Caki2 (cell line): ENCODE measurements at regions not wholly inside any gene's neighbourhood (a gene's known extent, or its start where the extent isn't known, plus 50 kb on each side); places are given as distances from the start of the nearest gene placed in this dataset.
"Not testable (repeated sequence)": the region's sequence is repeated elsewhere in the genome, so short reads cannot be mapped to it uniquely, and the experiment has no call there.

Source experiments
- DNase-seq: peaks from one replicate; pipeline ENCODE4 v3.0.0-alpha.2; 2015; ENCODE audit warnings: low read depth
- in situ Hi-C: cut with HindIII; loops from 2 replicates; pipeline ENCODE4 v1.10.0; 2016; ENCODE audit warnings: low sequenced_read_pairs, low pct_unique_long_range_greater_than_20kb, mixed read lengths

DNA sequence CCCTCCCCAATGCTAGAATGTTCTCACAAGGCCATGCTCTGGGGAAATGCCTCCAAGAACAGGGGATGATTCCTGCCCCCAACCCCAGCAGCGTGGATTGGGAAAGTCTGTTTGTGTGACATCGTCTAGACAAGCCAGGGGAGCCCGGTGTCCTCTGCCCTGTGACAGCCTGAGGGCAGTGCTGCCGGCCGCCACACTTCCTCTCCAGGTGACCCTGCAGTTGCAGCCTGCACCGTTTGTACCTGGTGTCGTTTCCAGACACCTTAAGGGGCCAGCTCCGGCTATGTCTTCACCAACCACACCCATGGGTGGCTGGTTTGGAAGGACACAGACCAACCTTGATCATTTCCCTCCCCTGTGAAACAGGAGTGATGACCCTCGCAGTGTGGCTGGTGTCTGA lies 372.6 kb downstream of the BCL11B start:
- in situ Hi-C loops, result no loop called here

DNA sequence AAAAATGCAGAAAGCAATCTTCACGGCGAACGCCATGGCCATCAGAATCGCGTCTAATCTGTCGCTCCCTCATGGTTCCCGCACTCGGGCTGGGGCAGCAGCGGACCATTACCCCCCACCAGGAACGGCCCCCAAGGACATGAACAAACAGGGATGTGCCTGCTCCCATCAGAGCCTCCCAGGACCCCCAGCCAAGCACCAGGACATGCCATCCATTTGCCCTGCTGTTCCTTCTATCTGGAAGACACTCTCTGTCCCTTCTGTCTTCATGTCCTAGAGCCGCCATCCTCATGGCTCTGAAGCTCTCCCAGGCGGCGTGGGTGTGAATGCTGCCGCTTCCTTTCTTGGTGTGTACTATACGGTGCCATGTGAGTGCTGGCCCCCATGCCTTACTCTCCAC lies 371.8 kb downstream of the BCL11B start:
- in situ Hi-C loops, result no loop called here
- DNase-seq, result no peak

More for the DNA sequence above, 372.6 kb downstream of the BCL11B start:
- DNase-seq, result no peak

- no peak for DNase-seq
- in situ Hi-C loops, result no loop called here
Observed at GRCh38 chr14:98900798-98901197, 371.2 kb downstream of the BCL11B start.

GRCh38 chr14:98901511-98902205 lies 370.3 kb downstream of the BCL11B start:
- in situ Hi-C loops, result no loop called here
- no peak for DNase-seq

GRCh38 chr14:98903371-98903770 lies 368.6 kb downstream of the BCL11B start:
- in situ Hi-C loops, result no loop called here
- DNase-seq, result no peak

- no peak for DNase-seq
- in situ Hi-C loops, result no loop called here
Observed at GRCh38 chr14:98904677-98905076, 367.3 kb downstream of the BCL11B start.

DNA sequence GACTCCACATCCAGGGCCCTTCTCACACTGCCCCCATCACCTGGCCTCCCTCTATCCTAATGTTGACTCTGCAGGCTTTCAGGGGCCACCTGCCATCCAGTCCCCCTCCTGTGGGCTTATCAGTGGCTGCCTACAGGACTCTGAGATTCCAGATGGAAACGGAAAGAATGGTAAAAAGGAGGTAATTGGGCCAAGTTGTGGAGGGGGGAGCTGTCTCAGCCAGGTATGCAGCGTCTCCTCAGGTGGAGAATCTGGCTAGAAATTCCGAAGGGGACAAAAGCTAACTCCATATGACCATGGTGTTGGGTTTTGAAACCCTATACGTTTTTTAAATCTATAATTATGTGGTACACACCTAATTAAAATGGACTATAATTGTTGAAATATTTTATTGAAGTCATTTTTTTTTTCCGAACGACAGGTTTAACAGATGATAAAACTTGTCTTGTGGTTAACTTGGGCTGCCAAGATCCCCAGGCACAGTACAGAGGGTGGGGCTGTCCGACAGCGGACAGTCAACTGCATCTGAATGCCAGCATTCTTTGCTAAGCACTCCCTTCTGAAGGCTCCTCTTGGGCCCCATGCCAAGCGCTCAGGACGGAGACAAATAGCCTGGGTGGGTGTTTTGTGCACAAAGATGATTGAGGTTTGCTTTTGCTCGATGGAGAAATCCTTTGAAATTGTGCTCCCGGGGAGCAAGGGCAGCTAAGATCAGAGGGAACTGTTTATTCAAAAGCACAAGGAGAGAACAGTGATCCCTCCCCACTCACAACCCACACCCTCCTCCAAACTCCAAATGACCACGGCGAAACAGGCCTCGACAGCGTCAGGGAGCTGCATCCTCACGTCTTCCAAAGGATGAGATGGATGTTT lies 365.6 kb downstream of the BCL11B start:
- DNase-seq, result peak; percentile 31
- in situ Hi-C loops, result no loop called here

DNA sequence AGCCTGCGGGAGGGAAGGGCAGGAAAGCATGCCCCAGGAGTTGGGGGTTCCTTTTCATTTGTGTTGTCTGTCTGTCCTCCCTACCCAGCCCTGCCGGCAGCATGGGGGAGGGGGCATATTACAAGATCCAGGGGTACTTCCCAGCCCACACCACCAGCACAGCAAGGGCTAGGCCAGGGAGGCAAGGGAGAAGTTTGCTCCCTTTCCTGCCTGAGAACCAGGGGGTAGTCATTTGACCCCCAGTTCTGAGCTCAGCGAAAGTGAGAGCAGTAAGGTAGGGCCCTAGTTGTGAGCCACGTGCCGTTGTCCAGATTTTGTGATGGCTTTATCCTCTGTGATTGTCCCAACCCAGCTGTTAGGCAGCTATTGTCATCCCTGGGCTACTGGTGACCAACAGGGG lies 364.7 kb downstream of the BCL11B start:
- in situ Hi-C loops, result no loop called here
- no peak for DNase-seq

DNA sequence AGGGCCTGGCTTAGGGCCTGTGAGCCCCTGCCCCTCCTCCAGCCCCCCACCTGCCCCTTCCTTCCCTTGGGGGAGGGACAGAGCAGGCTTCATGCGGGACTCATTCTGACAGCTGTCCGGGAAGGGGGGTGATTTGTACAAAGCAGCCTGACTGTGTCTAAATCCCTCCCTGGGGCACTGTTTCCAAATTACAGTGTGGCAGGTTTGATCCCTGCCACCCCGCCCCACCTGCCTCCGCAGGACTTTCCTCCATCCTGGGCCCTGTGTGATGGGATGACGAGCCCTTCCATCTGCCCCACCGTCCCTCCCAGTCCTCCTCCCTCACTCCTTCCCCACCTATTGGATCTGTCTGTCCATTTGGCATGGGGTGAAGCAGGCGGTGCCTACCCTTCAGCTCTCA lies 363.9 kb downstream of the BCL11B start:
- no peak for DNase-seq
- in situ Hi-C loops, result no loop called here

DNA sequence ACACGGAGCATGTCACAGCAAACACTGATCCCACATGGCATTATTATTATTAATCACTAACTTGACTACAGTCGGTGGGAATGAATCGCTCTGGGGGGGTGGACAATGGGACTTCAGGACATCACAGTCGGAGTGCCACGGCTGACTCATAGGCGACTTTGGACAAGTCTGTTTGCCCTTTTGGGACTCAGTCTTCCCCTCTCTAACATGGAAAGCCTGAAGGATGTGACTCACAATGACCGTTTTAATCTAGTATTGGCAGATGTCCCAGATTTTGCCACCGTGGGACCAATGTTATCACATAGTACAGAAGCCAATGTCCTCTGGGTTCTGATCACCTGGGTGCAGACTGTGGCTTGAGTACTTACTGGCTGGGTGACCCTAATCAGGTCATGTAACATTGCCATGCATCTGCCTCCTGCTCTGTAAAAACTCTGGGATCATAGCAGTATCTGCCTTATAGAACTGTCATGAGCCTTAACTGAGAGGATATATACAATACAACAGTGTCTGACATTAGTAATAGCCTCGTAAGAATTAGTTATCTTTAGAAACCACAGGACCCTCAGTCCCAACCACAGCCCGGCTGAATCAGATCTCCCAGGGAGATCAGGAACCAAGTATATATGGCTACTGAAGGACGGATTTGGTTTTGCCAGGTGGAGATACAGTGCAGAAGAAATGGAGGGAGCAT lies 362.6 kb downstream of the BCL11B start:
- peak; percentile 84 for DNase-seq
- in situ Hi-C loops, result no loop called here

- in situ Hi-C loops, result no loop called here
- no peak for DNase-seq
Observed at GRCh38 chr14:98910061-98910460, 361.9 kb downstream of the BCL11B start.

DNA sequence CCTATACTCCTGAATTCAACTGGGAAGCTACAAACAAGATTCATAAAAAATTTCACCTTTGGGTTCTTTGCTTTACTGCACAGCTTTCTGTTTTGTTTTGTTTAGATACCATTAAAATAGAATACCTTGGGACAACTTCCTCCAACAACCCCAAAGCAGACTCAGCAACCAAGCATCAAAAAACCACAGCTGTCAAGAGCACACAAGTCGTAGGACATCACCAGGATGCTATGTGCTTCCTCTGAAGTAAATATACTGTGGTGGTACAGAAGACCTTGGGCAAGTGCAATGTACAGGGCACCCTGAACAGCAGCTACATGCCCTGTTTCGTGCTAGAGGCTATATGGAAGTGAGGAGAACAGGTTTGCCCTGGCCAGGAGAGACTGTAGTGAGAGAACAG lies 359.3 kb downstream of the BCL11B start:
- in situ Hi-C loops, result no loop called here
- DNase-seq, result no peak

- DNase-seq, result no peak
- in situ Hi-C loops, result no loop called here
Observed at GRCh38 chr14:98913967-98914650, 357.9 kb downstream of the BCL11B start.

- in situ Hi-C loops, result no loop called here
- no peak for DNase-seq
Observed at GRCh38 chr14:98914942-98915341, 357.1 kb downstream of the BCL11B start.

GRCh38 chr14:98915625-98916024 lies 356.4 kb downstream of the BCL11B start:
- no peak for DNase-seq
- in situ Hi-C loops, result no loop called here

- in situ Hi-C loops, result no loop called here
- no peak for DNase-seq
Observed at GRCh38 chr14:98916036-98916435, 356.0 kb downstream of the BCL11B start.

DNA sequence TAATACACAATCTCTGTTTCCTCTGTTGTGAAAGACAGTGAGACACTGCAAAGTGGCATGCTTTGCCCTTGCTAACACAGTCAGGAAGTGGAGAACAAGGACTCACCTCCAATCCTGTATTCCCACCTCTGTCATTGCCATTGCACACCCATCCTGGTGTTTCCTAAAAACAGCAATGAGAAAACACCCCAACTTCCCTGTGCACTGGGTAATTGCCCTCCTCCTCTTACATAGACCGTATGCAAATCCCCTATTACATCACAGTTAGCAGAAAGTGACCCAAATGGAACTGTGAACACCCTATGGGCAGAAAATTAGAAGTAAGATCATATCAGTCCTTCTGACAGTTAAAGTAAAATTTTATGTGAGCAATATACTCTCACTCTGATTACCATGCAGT lies 355.5 kb downstream of the BCL11B start:
- no peak for DNase-seq
- in situ Hi-C loops, result no loop called here

DNA sequence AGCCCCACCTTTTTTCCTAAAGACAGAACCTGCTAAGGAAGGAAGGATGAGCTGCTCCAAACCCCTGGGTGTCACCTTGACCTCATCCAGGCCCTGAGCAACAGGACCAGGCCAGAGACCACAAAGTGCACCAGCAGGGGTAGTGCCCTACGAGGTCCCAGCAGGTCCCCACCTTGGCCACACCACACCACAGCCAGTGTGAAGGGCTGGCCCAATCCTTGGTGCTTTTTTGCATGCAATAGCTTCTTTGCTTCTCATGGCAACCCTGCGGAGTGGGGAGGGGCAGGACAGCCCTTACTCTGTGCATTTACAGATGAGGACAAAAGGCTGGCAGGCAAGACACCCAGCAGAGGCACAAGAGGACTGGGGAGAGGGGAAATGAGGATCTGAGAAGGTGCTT lies 352.6 kb downstream of the BCL11B start:
- in situ Hi-C loops, result no loop called here
- no peak for DNase-seq

DNA sequence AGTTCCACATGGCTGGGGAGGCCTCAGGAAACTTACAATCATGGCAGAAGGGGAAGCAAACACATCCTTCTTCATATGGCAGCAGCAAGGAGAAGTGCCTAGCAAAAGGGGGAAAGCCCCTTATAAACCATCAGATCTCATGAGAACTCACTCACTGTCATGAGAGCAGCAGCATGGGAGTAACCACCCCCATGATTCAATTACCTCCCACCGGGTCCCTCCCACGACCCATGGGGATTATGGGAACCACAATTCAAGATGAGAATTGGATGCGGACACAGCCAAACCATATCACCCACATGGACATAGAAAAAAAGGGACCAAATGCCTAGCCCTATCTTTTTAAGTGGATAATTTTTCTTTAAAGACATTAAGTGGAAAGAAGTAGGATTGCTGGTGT lies 350.7 kb downstream of the BCL11B start:
- in situ Hi-C loops, DNase-seq: not testable (repeated sequence)
